Ishikawa (cell line): ENCODE measurements at regions not wholly inside any gene's neighbourhood (a gene's known extent, or its start where the extent isn't known, plus 50 kb on each side); places are given as distances from the start of the nearest gene placed in this dataset.

ENCODE experiments used
- CEBPB ChIP-seq: IDR thresholded peaks from 2 replicates; pipeline ENCODE4 v1.6.1; 2012
- EGR1 ChIP-seq: IDR thresholded peaks from 2 replicates; pipeline ENCODE4 v1.6.1; 2012
- EP300 ChIP-seq: IDR thresholded peaks from 2 replicates; pipeline ENCODE4 v1.6.1; 2012; ENCODE audit warnings: borderline replicate concordance
- TAF1 ChIP-seq: IDR thresholded peaks from 2 replicates; pipeline ENCODE4 v1.6.1; 2012; ENCODE audit warnings: low read depth, mild to moderate bottlenecking
- USF1 ChIP-seq: IDR thresholded peaks from 2 replicates; pipeline ENCODE4 v1.6.1; 2012
- YY1 ChIP-seq: IDR thresholded peaks from 2 replicates; pipeline ENCODE4 v1.6.1; 2012; ENCODE audit warnings: low read depth

DNA sequence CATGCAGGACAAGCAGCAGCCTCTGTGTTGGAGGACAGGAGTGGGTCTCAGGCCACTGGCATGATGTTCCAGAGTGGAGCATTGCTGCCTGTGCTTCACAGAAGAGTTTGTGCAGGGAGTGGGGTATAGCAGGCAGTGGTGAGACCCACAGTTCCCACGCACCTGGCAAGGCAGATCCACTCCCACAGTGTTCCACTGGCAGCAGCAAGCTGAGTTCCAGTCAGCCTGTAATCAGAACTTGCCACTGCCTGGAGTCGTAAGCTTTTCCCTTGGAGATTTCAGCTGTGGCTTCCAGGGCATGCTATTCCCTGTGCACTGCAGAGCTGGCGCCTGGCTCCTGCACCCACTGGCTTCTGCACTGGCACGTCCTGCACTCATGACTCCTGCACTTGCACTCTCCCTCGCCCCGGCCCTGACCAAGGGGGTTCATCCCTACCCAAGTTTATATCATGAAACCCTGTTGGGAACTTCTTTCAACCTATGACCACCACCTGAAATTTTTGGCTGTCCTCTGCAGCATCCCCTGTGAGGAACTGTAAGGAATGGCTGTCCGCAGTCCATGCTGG, 1144.3 kb downstream of the RAPGEF2 start:
- no peak for TF ChIP-seq CEBPB
- TF ChIP-seq TAF1: no peak
- TF ChIP-seq YY1: no peak
- no peak for TF ChIP-seq EP300
- no peak for TF ChIP-seq EGR1
- no peak for TF ChIP-seq USF1
